ENCODE measurements at regions not wholly inside any gene's neighbourhood (a gene's known extent, or its start where the extent isn't known, plus 50 kb on each side); places are given as distances from the start of the nearest gene placed in this dataset.

- Histone ChIP-seq H3K27me3 (replicated peaks) (no peaks in the 10 kb centered on the region), H3K27ac (no peak overlapping the region), H3K36me3 (replicated peaks) (no peaks in the 10 kb centered on the region), H3K4me3 (ENCODE audit: low read depth, low read length) (no peak overlapping the region)
- no peak for DNase-seq
- TF ChIP-seq CTCF (IDR thresholded peaks at IDR 0.05; ENCODE audit: low read depth, low read length, missing control alignments): no peak
- in situ Hi-C loops (cut with HindIII; ENCODE audit: low pct_ligation_motif_present, low sequenced_read_pairs): no loop called here
Measured at GRCh38 chr4:45527160-45527559, 596.7 kb downstream of the GABRG1 start.

GRCh38 chr4:45518832-45519231 is 605.0 kb downstream of the GABRG1 start:
- Histone ChIP-seq H3K4me3 (ENCODE audit: low read depth, low read length) (no peak overlapping the region), H3K27me3 (replicated peaks) (no peaks in the 10 kb centered on the region), H3K36me3 (replicated peaks) (no peaks in the 10 kb centered on the region), H3K27ac (no peak overlapping the region)
- no peak for DNase-seq
- in situ Hi-C loops (cut with HindIII; ENCODE audit: low pct_ligation_motif_present, low sequenced_read_pairs): no loop called here
- TF ChIP-seq CTCF (IDR thresholded peaks at IDR 0.05; ENCODE audit: low read depth, low read length, missing control alignments): no peak

- no peak overlapping the region for H3K4me3 ChIP-seq (ENCODE audit: low read depth, low read length)
- H3K36me3 ChIP-seq (replicated peaks): no peaks in the 10 kb centered on the region
- no peak for DNase-seq
- in situ Hi-C loops (cut with HindIII; ENCODE audit: low pct_ligation_motif_present, low sequenced_read_pairs): no loop called here
- TF ChIP-seq CTCF (IDR thresholded peaks at IDR 0.05; ENCODE audit: low read depth, low read length, missing control alignments): no peak
- H3K27me3 ChIP-seq (replicated peaks): no peaks in the 10 kb centered on the region
- H3K27ac ChIP-seq: no peak overlapping the region
Measured at GRCh38 chr4:45502471-45502870, 621.4 kb downstream of the GABRG1 start.

GRCh38 chr4:45484740-45485139 is 639.1 kb downstream of the GABRG1 start:
- no peak for TF ChIP-seq CTCF (IDR thresholded peaks at IDR 0.05; ENCODE audit: low read depth, low read length, missing control alignments)
- DNase-seq: no peak
- no peak overlapping the region for H3K27ac ChIP-seq
- in situ Hi-C loops (cut with HindIII; ENCODE audit: low pct_ligation_motif_present, low sequenced_read_pairs): no loop called here
- no peak overlapping the region for H3K4me3 ChIP-seq (ENCODE audit: low read depth, low read length)
- no peaks in the 10 kb centered on the region for H3K27me3 ChIP-seq (replicated peaks)
- H3K36me3 ChIP-seq (replicated peaks): no peaks in the 10 kb centered on the region

GRCh38 chr4:45482346-45482745 is 641.5 kb downstream of the GABRG1 start:
- in situ Hi-C loops (cut with HindIII; ENCODE audit: low pct_ligation_motif_present, low sequenced_read_pairs): no loop called here
- no peak for TF ChIP-seq CTCF (IDR thresholded peaks at IDR 0.05; ENCODE audit: low read depth, low read length, missing control alignments)

GRCh38 chr4:45477311-45477733 is 646.5 kb downstream of the GABRG1 start:
- no peak for TF ChIP-seq CTCF (IDR thresholded peaks at IDR 0.05; ENCODE audit: low read depth, low read length, missing control alignments)
- DNase-seq: no peak
- H3K4me3 ChIP-seq (ENCODE audit: low read depth, low read length): no peak overlapping the region
- H3K36me3 ChIP-seq (replicated peaks): no peaks in the 10 kb centered on the region
- no peaks in the 10 kb centered on the region for H3K27me3 ChIP-seq (replicated peaks)
- no peak overlapping the region for H3K27ac ChIP-seq
- in situ Hi-C loops (cut with HindIII; ENCODE audit: low pct_ligation_motif_present, low sequenced_read_pairs): no loop called here

More at GRCh38 chr4:45482346-45482745, 641.5 kb downstream of the GABRG1 start:
- H3K36me3 ChIP-seq (replicated peaks): no peaks in the 10 kb centered on the region
- H3K27me3 ChIP-seq (replicated peaks): no peaks in the 10 kb centered on the region
- no peak overlapping the region for H3K4me3 ChIP-seq (ENCODE audit: low read depth, low read length)
- DNase-seq: no peak
- no peak overlapping the region for H3K27ac ChIP-seq

Measured in brain microvascular endothelial cell (primary cell).